Mesothelial cell of epicardium (in vitro differentiated cells): ENCODE measurements at regions not wholly inside any gene's neighbourhood (a gene's known extent, or its start where the extent isn't known, plus 50 kb on each side); places are given as distances from the start of the nearest gene placed in this dataset.
A peak's percentile ranks its signal among the peaks of the same experiment; 100 is the strongest.

Source experiments
- DNase-seq, 2 experiments: peaks; one replicate each; pipeline ENCODE4 v3.0.0; 2021; ENCODE audit warnings: low spot score in 2 of 2; ENCODE audit not compliant: unreplicated experiment in 2 of 2
- H3K27ac Mint-ChIP-seq: 2 replicates; pipeline ENCODE4 v1.8.0; 2021; ENCODE audit warnings: mixed read lengths
- H3K27me3 Mint-ChIP-seq: 2 replicates; pipeline ENCODE4 v1.8.0; 2021; ENCODE audit warnings: low read depth, mixed read lengths
- H3K36me3 Mint-ChIP-seq: 2 replicates; pipeline ENCODE4 v1.8.0; 2021; ENCODE audit warnings: mixed read lengths
- H3K4me1 Mint-ChIP-seq: 2 replicates; pipeline ENCODE4 v1.8.0; 2021; ENCODE audit warnings: mixed read lengths
- H3K4me3 Mint-ChIP-seq: 2 replicates; pipeline ENCODE4 v1.8.0; 2021; ENCODE audit warnings: mild to moderate bottlenecking, moderate library complexity, mixed read lengths
- H3K9me3 Mint-ChIP-seq: 2 replicates; pipeline ENCODE4 v1.8.0; 2021; ENCODE audit warnings: mixed read lengths
- TF ChIP-seq, protein P1 (sequence below): fragments of 200-600 bp; sonication (generic); IDR thresholded peaks from one replicate; pipeline ENCODE4 v1.5.0; 2021; ENCODE audit warnings: antibody characterized with exemption; ENCODE audit not compliant: unreplicated experiment

DNA sequence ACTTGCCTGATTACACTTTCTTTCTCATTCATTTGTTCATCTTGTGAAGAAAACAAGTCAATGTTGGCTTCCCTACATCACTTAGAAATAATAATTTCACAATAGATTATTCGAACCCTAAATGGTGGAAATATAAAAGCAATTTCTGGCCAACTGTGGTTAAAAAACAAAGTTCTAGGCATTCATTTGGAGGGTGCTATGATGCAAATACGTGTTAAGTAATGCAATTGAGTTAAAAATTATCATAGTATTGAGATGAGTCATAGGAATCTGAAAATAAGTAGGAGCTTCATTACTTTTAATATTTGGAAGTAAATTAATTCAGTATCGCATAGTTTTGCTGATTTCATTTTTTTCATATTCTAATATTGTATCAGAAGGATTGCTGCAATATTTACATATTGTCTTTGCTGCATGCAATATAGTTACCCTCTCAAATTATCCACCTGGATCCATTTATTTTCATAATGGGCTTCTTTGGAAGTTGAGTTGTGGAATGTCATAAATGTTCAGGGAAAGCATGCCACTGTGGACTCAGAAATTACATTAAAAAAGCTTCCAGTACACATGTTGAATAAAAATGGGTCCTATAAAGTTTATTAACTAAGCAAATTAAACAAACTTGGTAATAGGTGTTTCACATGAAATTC lies 647.7 kb upstream of the WWC1 start:
- H3K27ac Mint-ChIP-seq = no peak overlapping the region
- TF ChIP-seq, protein P1, sequence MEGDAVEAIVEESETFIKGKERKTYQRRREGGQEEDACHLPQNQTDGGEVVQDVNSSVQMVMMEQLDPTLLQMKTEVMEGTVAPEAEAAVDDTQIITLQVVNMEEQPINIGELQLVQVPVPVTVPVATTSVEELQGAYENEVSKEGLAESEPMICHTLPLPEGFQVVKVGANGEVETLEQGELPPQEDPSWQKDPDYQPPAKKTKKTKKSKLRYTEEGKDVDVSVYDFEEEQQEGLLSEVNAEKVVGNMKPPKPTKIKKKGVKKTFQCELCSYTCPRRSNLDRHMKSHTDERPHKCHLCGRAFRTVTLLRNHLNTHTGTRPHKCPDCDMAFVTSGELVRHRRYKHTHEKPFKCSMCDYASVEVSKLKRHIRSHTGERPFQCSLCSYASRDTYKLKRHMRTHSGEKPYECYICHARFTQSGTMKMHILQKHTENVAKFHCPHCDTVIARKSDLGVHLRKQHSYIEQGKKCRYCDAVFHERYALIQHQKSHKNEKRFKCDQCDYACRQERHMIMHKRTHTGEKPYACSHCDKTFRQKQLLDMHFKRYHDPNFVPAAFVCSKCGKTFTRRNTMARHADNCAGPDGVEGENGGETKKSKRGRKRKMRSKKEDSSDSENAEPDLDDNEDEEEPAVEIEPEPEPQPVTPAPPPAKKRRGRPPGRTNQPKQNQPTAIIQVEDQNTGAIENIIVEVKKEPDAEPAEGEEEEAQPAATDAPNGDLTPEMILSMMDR = no peak
- no peaks in the 10 kb centered on the region for H3K36me3 Mint-ChIP-seq
- DNase-seq = no peak
- H3K27me3 Mint-ChIP-seq = no peaks in the 10 kb centered on the region
- no peaks in the 10 kb centered on the region for H3K9me3 Mint-ChIP-seq
- H3K4me3 Mint-ChIP-seq = no peak overlapping the region
- peaks cover 29% of the 10 kb centered on the region for H3K4me1 Mint-ChIP-seq

DNA sequence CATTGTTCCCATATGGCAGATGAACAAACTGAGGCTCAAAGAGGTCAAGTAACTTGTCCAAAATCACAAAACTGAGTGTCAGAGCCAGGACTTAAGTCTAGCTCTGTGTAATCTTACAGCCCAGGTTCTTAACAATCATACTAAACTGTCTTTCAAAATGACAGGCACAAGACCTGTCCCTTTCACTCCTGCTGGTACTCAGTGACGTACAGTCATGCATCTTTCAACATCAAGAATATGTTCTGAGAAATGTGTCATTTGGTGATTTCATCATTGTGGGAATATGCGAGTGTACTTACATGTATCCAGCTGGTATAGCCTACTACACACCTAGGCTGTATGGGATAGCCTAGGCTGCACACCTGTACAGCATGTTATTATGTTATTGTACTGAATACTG lies 646.8 kb upstream of the WWC1 start:
- Mint-ChIP-seq H3K27ac (no peak overlapping the region), H3K36me3 (no peaks in the 10 kb centered on the region), H3K4me3 (no peak overlapping the region), H3K9me3 (no peaks in the 10 kb centered on the region), H3K27me3 (no peaks in the 10 kb centered on the region), H3K4me1 (peaks cover 25% of the 10 kb centered on the region)
- TF ChIP-seq, protein P1 = no peak
- DNase-seq = no peak

DNA sequence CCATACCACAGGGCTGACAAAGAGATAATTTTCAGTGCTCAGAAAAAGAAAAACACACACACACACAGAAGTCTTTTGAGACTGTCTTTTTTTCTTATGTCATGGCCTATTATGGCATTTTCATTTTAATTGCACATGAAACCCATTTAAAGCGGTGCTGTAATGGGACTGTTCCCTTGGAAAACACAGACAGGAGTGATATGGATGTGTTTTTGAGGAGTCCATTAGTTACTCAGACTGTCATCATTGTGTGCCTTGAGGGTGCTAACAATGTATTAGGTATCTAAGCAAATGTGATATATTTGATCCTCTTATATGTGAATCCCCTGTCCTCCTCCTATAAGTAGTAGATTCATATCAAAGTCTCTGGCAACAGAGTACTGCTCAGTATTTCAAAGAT lies 642.0 kb upstream of the WWC1 start:
- DNase-seq = no peak
- H3K27ac Mint-ChIP-seq = no peak overlapping the region
- H3K36me3 Mint-ChIP-seq = no peaks in the 10 kb centered on the region
- peaks cover 34% of the 10 kb centered on the region for H3K4me1 Mint-ChIP-seq
- H3K4me3 Mint-ChIP-seq = no peak overlapping the region
- H3K9me3 Mint-ChIP-seq = no peaks in the 10 kb centered on the region
- TF ChIP-seq, protein P1 = no peak
- H3K27me3 Mint-ChIP-seq = no peaks in the 10 kb centered on the region

DNA sequence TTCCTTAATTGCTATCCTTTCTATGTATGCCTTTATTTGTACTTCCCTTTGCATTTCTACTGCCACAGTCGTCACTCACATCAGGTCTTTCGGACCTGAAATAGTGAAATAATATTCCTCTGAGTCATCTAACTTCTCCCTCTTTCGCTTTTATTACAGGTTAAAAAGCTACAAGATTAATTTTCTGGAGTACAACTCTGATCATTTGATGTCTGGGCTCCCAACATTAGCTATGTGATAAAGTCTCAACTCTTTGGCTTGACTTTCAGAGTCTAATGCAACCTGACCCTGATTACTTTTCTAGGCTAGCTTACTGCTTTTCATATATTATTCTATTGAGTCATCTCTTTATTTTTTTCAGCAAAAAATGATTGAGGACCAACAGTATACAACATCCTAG lies 638.8 kb upstream of the WWC1 start:
- no peak overlapping the region for H3K4me3 Mint-ChIP-seq
- DNase-seq = no peak
- H3K9me3 Mint-ChIP-seq = no peaks in the 10 kb centered on the region
- no peaks in the 10 kb centered on the region for H3K27me3 Mint-ChIP-seq
- TF ChIP-seq, protein P1 = no peak
- peak overlapping the region; percentile 54 for H3K27ac Mint-ChIP-seq
- peaks cover 35% of the 10 kb centered on the region for H3K4me1 Mint-ChIP-seq
- no peaks in the 10 kb centered on the region for H3K36me3 Mint-ChIP-seq

DNA sequence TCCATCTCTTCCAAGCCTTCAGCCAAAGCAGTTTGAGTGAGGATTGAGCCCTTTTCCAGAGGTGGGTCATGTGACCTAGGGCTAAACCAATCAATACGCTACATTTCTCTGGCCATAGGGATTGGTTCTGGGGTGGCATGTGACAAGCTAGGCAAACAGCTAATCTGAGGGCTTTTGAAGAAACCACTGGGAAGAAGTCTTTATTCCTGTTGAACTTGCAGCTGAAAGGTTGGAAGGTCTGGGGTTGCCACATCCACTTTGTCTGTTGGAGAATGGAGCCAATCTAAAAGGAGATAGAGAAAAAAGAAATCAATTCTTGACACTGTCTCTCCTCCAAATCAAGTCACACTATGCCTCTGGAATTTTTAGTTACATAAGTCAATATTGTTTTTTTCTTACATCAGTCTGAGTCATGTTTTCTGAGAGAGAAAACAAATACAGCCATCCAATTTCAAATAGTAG lies 637.8 kb upstream of the WWC1 start:
- TF ChIP-seq, protein P1 = no peak

DNA sequence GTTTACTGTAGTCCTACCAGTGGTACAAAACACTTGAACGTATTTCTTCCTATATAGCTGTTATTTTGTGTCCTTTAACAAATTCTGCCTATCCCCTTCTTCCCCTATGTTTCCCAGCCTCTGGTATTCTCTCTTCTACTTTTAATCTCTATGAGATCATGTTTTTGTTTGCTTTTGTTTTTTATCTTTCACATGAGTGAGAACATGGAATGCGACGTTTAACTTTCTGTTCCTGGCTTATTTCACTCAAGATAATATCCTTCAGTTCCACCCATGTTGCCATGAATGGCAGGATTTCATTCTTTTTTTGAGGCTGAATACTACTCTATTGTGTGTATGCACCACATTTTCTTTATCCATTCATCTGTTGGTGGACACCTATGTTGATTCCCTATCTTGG lies 634.4 kb upstream of the WWC1 start:
- TF ChIP-seq, protein P1 = no peak
- Mint-ChIP-seq H3K36me3 (no peaks in the 10 kb centered on the region), H3K27ac (no peak overlapping the region)

More for the DNA sequence above, 637.8 kb upstream of the WWC1 start:
- no peaks in the 10 kb centered on the region for H3K9me3 Mint-ChIP-seq
- no peaks in the 10 kb centered on the region for H3K36me3 Mint-ChIP-seq
- no peak for DNase-seq
- no peaks in the 10 kb centered on the region for H3K27me3 Mint-ChIP-seq
- peak overlapping the region; percentile 24 for H3K27ac Mint-ChIP-seq
- H3K4me3 Mint-ChIP-seq = no peak overlapping the region
- peaks cover 35% of the 10 kb centered on the region for H3K4me1 Mint-ChIP-seq

More for the DNA sequence above, 634.4 kb upstream of the WWC1 start:
- H3K27me3 Mint-ChIP-seq = no peaks in the 10 kb centered on the region
- H3K4me1 Mint-ChIP-seq = peaks cover 33% of the 10 kb centered on the region
- no peak overlapping the region for H3K4me3 Mint-ChIP-seq
- no peaks in the 10 kb centered on the region for H3K9me3 Mint-ChIP-seq
- no peak for DNase-seq
